ENCODE measurements at regions not wholly inside any gene's neighbourhood (a gene's known extent, or its start where the extent isn't known, plus 50 kb on each side); places are given as distances from the start of the nearest gene placed in this dataset.
A peak's percentile ranks its signal among the peaks of the same experiment; 100 is the strongest.

DNA sequence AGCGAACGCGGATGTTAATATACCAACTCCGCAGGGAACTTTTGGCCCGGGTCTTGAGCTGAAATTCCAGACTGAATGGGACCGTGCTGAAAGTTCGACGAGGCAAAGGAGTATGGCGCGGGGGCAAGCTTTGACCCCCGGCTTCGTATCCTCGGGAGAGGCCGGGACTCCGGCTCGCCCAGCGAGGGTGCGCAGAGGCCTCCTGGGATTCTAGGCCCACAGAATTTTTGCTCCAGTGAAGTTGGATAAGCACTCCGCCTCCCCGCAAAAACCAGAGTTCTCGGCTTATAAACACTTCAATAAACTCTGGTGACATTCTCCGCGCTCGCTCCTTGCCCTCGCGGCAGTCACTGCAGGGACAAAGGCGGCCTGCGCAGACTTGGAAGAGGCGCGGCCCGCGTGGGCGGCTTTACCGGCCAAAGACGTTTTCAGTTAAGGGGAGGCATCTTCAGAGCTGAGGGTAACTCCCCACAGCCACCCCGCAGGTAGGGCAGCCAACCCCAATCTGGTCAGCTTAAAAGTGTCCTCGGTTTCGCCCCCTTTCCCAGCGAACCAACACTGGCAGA, 112.6 kb downstream of the KCNRG start:
- H3K9me3 ChIP-seq: no peaks in the 10 kb centered on the region
- WGBS: 51% methylated on average over 39 of the region's 39 CpGs
- peak overlapping the region; percentile 11 to 24 for H3K4me3 ChIP-seq
- no peaks in the 10 kb centered on the region for H3K36me3 ChIP-seq
- TF ChIP-seq POLR2A (IDR thresholded peaks at IDR 0.05) (no peak), POLR2AphosphoS5 (IDR thresholded peaks at IDR 0.05) (no peak)
- TF ChIP-seq, protein P1, sequence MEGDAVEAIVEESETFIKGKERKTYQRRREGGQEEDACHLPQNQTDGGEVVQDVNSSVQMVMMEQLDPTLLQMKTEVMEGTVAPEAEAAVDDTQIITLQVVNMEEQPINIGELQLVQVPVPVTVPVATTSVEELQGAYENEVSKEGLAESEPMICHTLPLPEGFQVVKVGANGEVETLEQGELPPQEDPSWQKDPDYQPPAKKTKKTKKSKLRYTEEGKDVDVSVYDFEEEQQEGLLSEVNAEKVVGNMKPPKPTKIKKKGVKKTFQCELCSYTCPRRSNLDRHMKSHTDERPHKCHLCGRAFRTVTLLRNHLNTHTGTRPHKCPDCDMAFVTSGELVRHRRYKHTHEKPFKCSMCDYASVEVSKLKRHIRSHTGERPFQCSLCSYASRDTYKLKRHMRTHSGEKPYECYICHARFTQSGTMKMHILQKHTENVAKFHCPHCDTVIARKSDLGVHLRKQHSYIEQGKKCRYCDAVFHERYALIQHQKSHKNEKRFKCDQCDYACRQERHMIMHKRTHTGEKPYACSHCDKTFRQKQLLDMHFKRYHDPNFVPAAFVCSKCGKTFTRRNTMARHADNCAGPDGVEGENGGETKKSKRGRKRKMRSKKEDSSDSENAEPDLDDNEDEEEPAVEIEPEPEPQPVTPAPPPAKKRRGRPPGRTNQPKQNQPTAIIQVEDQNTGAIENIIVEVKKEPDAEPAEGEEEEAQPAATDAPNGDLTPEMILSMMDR (IDR thresholded peaks at IDR 0.05): no peak
- H3K27me3 ChIP-seq (replicated peaks; ENCODE audit: insufficient read depth): peaks cover 22% of the 10 kb centered on the region
- intact Hi-C loops (cut with DNase I): no loop called here
- peaks cover 5% of the 10 kb centered on the region for H3K4me1 ChIP-seq (replicated peaks)
- peak overlapping the region in 1 of 2 donors; percentile 99 for H3K27ac ChIP-seq
- no peak for DNase-seq (ENCODE audit: low spot score)

DNA sequence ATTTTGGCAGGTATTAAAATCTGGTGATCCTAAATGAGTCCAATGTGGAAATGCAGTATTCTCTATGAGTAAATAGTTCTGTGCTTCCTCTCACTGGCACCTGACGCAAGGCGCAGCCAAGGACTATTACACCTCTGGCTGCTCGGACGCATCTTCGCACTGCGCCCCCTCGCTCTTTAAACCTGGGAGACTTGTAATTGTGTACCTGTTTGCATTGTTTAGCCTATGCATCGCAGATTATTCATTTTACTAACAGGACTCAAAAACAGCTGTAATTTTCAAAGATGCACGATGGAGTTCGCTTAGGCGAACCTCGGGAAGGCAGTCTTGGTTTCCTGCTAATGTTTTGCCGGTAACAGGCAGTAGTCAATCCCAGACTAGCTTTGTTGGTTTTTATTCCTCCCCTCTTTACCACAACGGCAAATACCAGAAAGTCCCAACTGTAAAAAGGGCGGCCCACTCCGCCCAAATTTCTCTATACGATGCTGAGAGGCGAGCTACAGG, 113.2 kb downstream of the KCNRG start:
- Histone ChIP-seq H3K27ac (no peak overlapping the region), H3K27me3 (replicated peaks; ENCODE audit: insufficient read depth) (peaks cover 24% of the 10 kb centered on the region), H3K9me3 (no peaks in the 10 kb centered on the region), H3K36me3 (no peaks in the 10 kb centered on the region), H3K4me1 (replicated peaks) (no peaks in the 10 kb centered on the region), H3K4me3 (no peak overlapping the region)
- DNase-seq (ENCODE audit: low spot score): no peak
- TF ChIP-seq POLR2AphosphoS5 (IDR thresholded peaks at IDR 0.05) (no peak), POLR2A (IDR thresholded peaks at IDR 0.05) (no peak)
- TF ChIP-seq, protein P1 (IDR thresholded peaks at IDR 0.05): no peak
- intact Hi-C loops (cut with DNase I): no loop called here
- 78% methylated on average over 18 of the region's 18 CpGs for WGBS

DNA sequence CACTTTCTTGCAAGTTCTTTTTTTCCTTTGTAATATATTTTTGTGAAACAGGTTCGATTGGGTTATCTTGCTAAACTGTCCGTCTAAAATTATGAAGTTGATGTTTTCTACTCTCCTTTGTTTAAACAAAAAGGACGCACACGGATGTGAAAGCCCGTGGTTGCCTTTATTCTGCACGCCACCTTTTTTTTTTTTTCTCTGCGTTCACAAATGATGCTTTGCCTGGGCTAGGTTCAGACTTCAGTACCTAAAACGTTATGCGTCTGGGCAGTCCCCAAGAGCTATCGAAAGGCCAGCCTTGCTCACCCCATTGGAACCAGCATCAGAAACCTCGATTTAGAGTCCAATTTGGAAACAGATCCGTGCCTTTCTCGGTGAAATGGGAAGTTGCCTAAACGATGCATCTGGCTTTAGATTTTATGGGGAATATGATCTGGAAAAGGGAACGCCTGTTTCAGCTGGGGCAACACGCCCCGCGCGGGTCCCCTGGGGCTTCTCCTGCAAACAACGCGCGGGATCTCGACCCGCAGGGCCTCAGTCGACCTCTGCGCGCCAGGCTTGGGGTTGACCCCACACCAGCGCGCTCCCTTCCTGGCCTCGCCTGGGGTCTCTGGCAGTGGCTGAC, 113.9 kb downstream of the KCNRG start:
- Histone ChIP-seq H3K27me3 (replicated peaks; ENCODE audit: insufficient read depth) (peaks cover 24% of the 10 kb centered on the region), H3K27ac (peak overlapping the region in 1 of 2 donors; percentile 41)

DNA sequence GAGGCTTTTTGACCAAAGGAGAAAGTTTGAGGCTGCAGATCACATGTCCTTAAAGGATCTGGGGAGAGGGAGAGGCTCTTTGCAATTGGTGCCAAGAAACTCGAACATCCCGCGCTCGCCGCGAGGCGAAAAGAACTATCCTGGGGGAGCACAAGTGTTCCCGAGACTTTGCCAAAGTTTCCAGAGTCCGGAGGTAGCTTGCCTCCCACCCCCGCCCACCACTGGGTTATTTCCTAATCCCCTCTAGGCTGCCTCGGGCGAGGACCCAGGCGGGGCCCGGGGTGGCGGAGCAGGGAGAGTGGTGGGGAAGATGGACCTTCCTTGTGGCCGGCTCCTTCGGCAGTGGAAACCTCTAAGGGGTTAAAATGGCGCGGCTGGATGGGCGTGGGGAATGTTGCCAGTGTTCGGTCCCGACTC, 114.5 kb downstream of the KCNRG start:
- intact Hi-C loops (cut with DNase I): no loop called here
- peaks cover 24% of the 10 kb centered on the region for H3K27me3 ChIP-seq (replicated peaks; ENCODE audit: insufficient read depth)
- peak overlapping the region; percentile 11 to 33 for H3K4me3 ChIP-seq
- no peaks in the 10 kb centered on the region for H3K9me3 ChIP-seq
- no peak for DNase-seq (ENCODE audit: low spot score)
- H3K4me1 ChIP-seq (replicated peaks): no peaks in the 10 kb centered on the region
- TF ChIP-seq POLR2A (IDR thresholded peaks at IDR 0.05): no peak
- TF ChIP-seq, protein P1 (IDR thresholded peaks at IDR 0.05): no peak
- no peak for TF ChIP-seq POLR2AphosphoS5 (IDR thresholded peaks at IDR 0.05)
- 7% methylated on average over 22 of the region's 22 CpGs for WGBS
- H3K27ac ChIP-seq: peak overlapping the region in 1 of 2 donors; percentile 41
- no peaks in the 10 kb centered on the region for H3K36me3 ChIP-seq

More for the DNA sequence above, 113.9 kb downstream of the KCNRG start:
- Histone ChIP-seq H3K4me3 (peak overlapping the region in 1 of 2 donors; percentile 33), H3K36me3 (no peaks in the 10 kb centered on the region), H3K4me1 (replicated peaks) (no peaks in the 10 kb centered on the region), H3K9me3 (no peaks in the 10 kb centered on the region)
- intact Hi-C loops (cut with DNase I): no loop called here
- no peak for DNase-seq (ENCODE audit: low spot score)
- WGBS: 22% methylated on average over 30 of the region's 30 CpGs
- TF ChIP-seq POLR2AphosphoS5 (IDR thresholded peaks at IDR 0.05) (no peak), POLR2A (IDR thresholded peaks at IDR 0.05) (no peak)
- TF ChIP-seq, protein P1 (IDR thresholded peaks at IDR 0.05): no peak

Data from prostate gland (tissue), 2 donors.